Uterus (tissue), 2 donors: ENCODE measurements at regions not wholly inside any gene's neighbourhood (a gene's known extent, or its start where the extent isn't known, plus 50 kb on each side); places are given as distances from the start of the nearest gene placed in this dataset.

Experiments used
- POLR2A ChIP-seq, 2 donors: fragments of 450-650 bp; IDR thresholded peaks; one replicate each; pipeline ENCODE4 v1.6.1; 2016; ENCODE audit warnings: antibody characterized with exemption in 2 of 2, mild to moderate bottlenecking in 1 of 2, moderate library complexity in 1 of 2
- TF ChIP-seq, protein P1 (sequence below), 4 experiments: fragments of 200-600 bp in 2 of 4; fragments of 450-650 bp in 2 of 4; sonication (generic) in 2 of 4; IDR thresholded peaks; one replicate each; pipeline ENCODE4 v1.5.1; 2016 to 2019; ENCODE audit warnings: antibody characterized with exemption in 4 of 4, mild to moderate bottlenecking in 2 of 4, moderate library complexity in 1 of 4

DNA sequence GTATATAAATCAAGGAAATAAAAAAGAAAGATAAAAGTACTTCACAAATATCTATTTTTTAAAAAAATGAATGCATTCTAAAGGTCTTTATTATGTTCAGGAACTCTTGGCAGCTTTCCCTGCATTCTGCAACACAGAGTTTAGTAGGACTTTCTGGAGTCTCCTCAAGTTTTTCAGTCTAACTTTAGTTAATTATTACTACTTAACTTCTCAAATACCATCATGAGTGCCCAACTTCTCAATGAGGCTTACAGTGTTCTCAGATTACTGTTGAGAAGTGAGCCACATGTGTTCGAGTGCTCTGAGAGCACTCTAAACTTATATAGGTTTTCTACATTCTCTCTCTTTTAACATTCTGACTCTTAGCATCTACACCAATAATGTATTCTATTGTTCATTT, 1852.9 kb upstream of the PCDH10 start:
- TF ChIP-seq, protein P1, sequence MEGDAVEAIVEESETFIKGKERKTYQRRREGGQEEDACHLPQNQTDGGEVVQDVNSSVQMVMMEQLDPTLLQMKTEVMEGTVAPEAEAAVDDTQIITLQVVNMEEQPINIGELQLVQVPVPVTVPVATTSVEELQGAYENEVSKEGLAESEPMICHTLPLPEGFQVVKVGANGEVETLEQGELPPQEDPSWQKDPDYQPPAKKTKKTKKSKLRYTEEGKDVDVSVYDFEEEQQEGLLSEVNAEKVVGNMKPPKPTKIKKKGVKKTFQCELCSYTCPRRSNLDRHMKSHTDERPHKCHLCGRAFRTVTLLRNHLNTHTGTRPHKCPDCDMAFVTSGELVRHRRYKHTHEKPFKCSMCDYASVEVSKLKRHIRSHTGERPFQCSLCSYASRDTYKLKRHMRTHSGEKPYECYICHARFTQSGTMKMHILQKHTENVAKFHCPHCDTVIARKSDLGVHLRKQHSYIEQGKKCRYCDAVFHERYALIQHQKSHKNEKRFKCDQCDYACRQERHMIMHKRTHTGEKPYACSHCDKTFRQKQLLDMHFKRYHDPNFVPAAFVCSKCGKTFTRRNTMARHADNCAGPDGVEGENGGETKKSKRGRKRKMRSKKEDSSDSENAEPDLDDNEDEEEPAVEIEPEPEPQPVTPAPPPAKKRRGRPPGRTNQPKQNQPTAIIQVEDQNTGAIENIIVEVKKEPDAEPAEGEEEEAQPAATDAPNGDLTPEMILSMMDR (IDR thresholded peaks at IDR 0.05): no peak
- TF ChIP-seq POLR2A (IDR thresholded peaks at IDR 0.05): no peak
